ENCODE measurements at regions not wholly inside any gene's neighbourhood (a gene's known extent, or its start where the extent isn't known, plus 50 kb on each side); places are given as distances from the start of the nearest gene placed in this dataset.
A peak's percentile ranks its signal among the peaks of the same experiment; 100 is the strongest.
"Not testable (repeated sequence)": the region's sequence is repeated elsewhere in the genome, so short reads cannot be mapped to it uniquely, and the experiment has no call there.

DNA sequence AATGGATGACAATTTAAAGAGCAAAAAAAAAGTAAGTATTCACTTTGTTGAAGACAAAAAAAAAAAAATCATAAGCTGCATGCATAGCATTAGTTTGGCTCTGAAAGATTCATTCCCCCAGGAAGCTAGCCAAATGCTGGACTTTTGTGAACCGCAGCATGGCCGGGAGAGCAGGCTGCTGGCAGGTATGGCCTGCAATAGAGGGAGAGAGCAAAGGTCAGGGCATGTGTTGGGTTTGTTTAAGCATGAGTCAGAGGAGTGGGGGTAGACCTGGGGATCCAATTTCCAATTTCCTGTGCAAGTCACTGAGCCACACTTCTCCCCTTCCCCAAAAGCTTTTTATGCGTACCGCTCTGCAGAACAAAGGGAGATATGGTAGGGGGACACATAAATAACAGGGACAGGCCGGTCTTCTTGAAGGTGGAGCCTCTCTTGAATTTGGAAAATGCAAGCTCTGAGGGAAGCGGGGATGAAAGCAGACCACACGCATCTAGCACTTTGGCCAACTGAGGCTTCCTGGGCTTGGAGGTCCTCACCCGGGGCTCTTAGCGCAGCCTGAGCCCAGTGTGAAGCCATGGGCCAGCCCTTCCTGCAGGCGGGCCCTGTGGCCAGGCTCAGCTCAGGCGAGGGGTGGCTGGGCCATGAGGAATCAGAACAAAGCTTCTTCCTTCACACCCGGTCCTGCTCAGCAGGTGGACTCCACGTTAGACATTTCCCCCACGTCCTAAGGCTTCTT lies 171.1 kb downstream of the TOMM20 start:
- in situ Hi-C loops (cut with HindIII; ENCODE audit: low pct_unique_long_range_greater_than_20kb, low sequenced_read_pairs) = loop anchor here (25.0 kb wide), 2 partner anchors 245 to 345 kb away; partner anchors contain the start of gene IRF2BP2
- peak; percentile 94 for DNase-seq (ENCODE audit: low read depth)

- DNase-seq (ENCODE audit: low read depth) = no peak
- in situ Hi-C loops (cut with HindIII; ENCODE audit: low pct_unique_long_range_greater_than_20kb, low sequenced_read_pairs) = loop anchor here (25.0 kb wide), 2 partner anchors 245 to 345 kb away; partner anchors contain the start of gene IRF2BP2
Measured at GRCh38 chr1:234956821-234957329, 171.8 kb downstream of the TOMM20 start.

DNA sequence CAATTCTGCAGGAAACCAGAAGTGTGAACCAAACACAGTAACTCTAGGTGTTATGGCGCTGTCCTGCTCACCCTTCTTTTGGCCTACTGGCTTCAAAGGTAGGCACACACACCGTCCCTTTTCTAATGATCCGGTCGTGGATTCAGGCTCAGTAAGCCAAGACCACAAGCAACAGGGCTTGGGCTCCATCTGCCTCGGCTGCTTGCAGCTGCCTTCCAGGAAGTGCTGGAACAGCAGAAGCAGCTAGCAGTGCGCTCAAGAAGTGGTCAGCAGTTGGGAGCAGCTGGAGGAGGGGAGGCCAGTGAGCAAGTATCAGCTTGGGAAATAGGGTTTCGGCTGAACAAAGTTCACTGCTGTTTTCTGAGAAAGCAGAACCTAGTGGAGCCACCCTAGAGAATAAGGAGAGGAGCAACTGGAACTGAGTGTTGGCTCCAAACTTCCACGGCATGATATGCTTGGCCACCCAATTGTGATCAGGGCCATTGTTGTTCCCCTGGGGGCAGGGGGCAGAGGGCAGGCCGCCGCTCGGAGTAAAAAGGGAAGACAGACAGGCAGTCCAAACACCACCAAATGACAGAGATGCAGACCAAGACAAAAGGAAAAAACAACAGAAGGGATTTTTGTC lies 173.4 kb downstream of the TOMM20 start:
- in situ Hi-C loops (cut with HindIII; ENCODE audit: low pct_unique_long_range_greater_than_20kb, low sequenced_read_pairs) = loop anchor here (25.0 kb wide), 2 partner anchors 243 to 343 kb away; partner anchors contain the start of gene IRF2BP2
- DNase-seq (ENCODE audit: low read depth) = peak; percentile 71

DNA sequence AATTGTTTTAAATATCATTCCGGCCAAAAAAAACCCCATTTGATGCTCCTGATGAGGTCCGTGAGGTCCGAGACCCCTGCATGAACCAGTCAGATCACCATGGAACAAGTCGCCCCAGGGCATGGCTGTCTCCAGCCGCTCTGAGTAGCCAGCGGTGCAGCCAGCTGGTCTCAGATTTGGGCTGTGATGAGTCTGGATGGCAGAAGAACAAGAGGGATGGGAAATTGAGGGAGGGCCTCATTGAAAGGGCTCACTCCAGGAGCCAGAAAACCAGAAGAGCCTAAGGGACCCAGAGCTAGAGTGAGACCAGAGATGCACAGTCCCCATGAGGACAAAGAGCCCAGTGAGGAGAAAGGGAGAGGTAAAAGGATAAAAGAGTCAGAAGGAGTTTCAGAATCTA lies 174.0 kb downstream of the TOMM20 start:
- in situ Hi-C loops (cut with HindIII; ENCODE audit: low pct_unique_long_range_greater_than_20kb, low sequenced_read_pairs) = loop anchor here (25.0 kb wide), 2 partner anchors 242 to 342 kb away; partner anchors contain the start of gene IRF2BP2
- no peak for DNase-seq (ENCODE audit: low read depth)

DNA sequence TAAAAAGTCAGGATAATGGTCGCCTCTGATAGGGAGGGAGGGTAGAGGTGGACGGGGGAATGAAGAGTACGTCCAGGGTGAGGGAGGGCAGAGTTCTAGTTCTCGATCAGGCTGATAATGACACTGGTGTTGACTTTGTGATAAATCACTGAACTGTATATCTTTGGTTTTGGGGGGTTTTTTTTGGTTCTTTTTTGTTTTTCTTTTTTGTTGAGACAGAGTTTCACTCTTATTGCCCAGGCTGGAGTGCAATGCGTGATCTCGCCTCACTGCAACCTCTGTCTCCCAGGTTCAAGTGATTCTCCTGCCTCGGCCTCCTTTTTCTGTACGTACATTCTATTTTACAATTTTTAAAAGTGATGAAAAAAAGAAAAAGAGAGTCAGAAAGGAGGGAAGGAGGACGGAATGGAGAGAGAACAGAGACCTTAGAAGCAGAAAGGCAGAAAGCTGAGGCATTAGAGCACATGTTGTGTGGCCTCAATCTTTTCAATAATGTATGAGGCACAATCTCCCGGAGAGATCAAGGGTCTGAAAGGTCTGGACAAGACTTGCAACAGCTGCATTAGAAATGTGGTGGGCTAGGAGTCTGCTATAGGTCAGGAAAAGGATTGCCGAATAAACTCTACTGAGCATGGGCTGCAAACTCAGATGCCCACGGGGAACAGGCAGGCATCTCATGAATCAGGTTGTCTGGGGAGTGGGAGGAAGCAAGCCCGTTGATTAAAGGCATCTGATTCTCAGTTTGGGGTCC lies 174.8 kb downstream of the TOMM20 start:
- DNase-seq (ENCODE audit: low read depth) = no peak
- in situ Hi-C loops (cut with HindIII; ENCODE audit: low pct_unique_long_range_greater_than_20kb, low sequenced_read_pairs) = loop anchor here (25.0 kb wide), 2 partner anchors 242 to 342 kb away; partner anchors contain the start of gene IRF2BP2

GRCh38 chr1:234950598-234950997 lies 178.0 kb downstream of the TOMM20 start:
- in situ Hi-C loops (cut with HindIII; ENCODE audit: low pct_unique_long_range_greater_than_20kb, low sequenced_read_pairs) = loop anchor here (25.0 kb wide), 2 partner anchors 238 to 338 kb away; partner anchors contain the start of gene IRF2BP2

DNA sequence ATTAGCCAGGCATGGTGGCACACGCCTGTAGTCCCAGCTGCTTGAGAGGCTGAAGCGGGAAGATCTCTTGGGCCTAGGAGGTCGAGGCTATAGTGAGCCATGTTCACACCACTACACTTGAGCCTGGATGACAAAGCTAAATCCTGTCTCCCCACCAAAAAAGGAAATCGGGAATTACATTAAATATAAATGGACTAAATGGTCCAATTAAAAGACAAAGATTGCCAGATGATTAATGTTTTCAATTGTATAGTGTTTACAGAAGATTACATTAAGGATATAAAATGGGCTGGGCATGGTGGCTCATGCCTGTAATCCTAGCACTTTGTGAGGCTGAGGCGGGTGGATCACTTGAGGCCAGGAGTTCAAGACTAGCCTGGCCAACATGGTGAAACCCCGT lies 179.1 kb downstream of the TOMM20 start:
- DNase-seq (ENCODE audit: low read depth); in situ Hi-C loops (cut with HindIII; ENCODE audit: low pct_unique_long_range_greater_than_20kb, low sequenced_read_pairs): not testable (repeated sequence)

More at GRCh38 chr1:234950598-234950997, 178.0 kb downstream of the TOMM20 start:
- no peak for DNase-seq (ENCODE audit: low read depth)

- no peak for DNase-seq (ENCODE audit: low read depth)
- in situ Hi-C loops (cut with HindIII; ENCODE audit: low pct_unique_long_range_greater_than_20kb, low sequenced_read_pairs) = no loop called here
Measured at GRCh38 chr1:234944439-234945344, 183.9 kb downstream of the TOMM20 start.

DNA sequence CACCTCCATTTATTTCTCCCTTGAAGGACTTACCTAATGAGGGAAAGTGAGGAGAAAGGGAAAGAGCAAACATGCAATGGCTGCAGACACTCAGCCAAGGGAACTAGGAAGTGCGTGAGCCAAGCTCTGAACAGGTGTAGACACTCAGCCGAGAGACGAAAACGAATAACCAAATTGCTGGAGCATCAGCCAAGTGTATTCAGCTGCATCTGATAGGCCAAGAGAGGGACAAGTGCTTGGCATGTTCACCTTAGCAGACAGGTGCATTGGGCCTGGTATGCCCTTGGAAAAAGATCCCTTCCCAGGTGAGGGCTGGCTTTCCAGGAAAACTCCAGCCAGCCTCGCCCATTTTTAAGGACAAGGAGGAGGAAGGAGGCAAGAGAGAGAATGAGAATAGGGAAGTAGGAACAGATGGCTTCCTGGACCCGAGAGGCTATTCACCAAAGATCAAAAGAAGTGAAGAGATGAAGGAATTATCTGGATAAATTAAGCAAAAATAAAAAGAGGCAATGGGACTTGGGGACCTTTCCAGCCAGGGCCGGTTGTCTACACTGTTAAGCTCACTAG lies 184.7 kb downstream of the TOMM20 start:
- in situ Hi-C loops (cut with HindIII; ENCODE audit: low pct_unique_long_range_greater_than_20kb, low sequenced_read_pairs) = no loop called here

DNA sequence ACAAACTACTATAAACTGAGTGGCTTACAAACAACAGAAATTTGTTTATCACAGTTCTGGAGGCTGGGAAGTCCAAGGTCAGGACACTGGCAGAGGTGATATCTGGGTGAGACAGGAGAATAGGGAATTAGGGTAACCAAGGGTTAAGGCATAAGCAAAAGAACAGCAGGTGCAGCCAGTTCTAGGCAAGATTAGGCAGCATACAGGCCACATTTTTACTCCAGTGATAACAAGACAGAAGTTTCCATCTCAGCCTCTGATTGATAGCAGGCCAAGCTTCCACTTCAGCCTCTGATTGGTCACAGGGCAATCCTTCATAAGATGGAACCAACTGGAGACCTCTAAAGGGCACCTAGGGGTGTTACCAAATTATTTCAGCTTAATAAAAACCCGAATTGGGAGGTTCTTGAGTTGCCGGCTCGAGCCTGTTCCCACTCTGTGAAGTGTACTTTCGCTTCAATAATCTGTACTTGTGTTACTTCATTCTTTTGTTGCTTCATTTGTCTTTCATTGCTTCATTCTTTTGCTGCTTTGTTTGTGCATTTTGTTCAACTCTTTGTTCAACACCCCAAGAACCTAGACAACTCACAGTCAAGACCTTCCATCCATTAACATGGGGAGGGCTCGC lies 185.6 kb downstream of the TOMM20 start:
- in situ Hi-C loops (cut with HindIII; ENCODE audit: low pct_unique_long_range_greater_than_20kb, low sequenced_read_pairs) = no loop called here
- DNase-seq (ENCODE audit: low read depth) = no peak

More for the DNA sequence above, 184.7 kb downstream of the TOMM20 start:
- no peak for DNase-seq (ENCODE audit: low read depth)

GRCh38 chr1:234942012-234942332 lies 186.7 kb downstream of the TOMM20 start:
- no peak for DNase-seq (ENCODE audit: low read depth)
- in situ Hi-C loops (cut with HindIII; ENCODE audit: low pct_unique_long_range_greater_than_20kb, low sequenced_read_pairs) = no loop called here

- in situ Hi-C loops (cut with HindIII; ENCODE audit: low pct_unique_long_range_greater_than_20kb, low sequenced_read_pairs) = no loop called here
- no peak for DNase-seq (ENCODE audit: low read depth)
Measured at GRCh38 chr1:234941321-234942011, 187.2 kb downstream of the TOMM20 start.

- in situ Hi-C loops (cut with HindIII; ENCODE audit: low pct_unique_long_range_greater_than_20kb, low sequenced_read_pairs) = no loop called here
- DNase-seq (ENCODE audit: low read depth) = no peak
Measured at GRCh38 chr1:234940841-234941240, 187.8 kb downstream of the TOMM20 start.

DNA sequence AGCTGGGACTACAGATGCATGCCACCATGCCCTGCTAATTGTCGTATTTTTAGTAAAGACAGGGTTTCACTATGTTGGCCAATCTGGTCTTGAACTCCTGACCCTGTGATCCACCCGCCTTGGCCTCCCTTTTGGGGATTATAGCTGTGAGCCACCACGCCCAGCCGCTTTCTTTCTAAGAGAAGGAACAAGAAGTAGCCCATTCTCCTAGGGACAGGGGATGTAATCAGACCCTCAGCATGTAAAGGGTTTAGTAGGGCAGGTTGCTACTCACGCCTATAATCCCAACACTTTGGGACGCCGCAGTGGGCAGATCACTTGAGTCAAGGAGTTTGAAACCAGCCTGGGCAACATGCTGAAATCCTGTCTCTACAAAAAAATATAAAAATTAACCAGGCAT lies 189.7 kb downstream of the TOMM20 start:
- no peak for DNase-seq (ENCODE audit: low read depth)
- in situ Hi-C loops (cut with HindIII; ENCODE audit: low pct_unique_long_range_greater_than_20kb, low sequenced_read_pairs) = no loop called here

GRCh38 chr1:234938135-234938534 lies 190.5 kb downstream of the TOMM20 start:
- DNase-seq (ENCODE audit: low read depth) = no peak
- in situ Hi-C loops (cut with HindIII; ENCODE audit: low pct_unique_long_range_greater_than_20kb, low sequenced_read_pairs) = no loop called here

DNA sequence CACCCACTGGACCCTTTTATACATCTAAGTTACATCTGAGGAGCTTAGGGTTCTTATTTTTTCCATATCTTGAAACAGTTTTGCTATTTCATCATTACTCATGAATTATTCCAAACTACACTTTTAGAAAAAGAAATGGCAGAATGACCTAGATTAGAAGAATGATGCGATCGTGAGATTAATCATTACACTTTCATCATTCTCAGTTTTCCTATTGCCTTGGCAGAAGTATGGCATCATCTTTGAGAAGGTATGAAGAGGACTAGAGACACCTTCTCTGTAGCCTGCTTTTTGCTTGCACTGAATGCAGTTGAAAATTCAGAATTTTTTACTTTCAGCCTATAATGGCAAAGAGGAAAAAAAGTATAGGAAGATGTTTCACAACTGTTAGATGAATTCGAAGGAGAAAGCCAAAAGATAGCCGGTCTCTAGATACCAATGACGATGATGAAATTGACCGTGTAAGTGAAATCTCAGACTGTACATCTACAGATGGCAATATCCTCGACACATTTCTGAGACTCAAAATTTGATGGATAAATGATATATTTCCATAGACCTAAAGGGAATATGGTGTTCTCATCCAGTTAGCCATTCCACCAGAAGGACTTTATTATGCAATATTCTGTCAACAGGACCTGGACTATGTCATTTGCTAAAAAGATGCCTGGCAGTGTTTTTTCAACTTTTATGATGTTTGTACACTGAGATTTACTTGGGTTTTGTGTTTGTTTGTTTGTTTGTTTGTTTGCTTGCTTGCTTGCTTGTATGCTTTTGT lies 191.8 kb downstream of the TOMM20 start:
- in situ Hi-C loops (cut with HindIII; ENCODE audit: low pct_unique_long_range_greater_than_20kb, low sequenced_read_pairs) = no loop called here
- DNase-seq (ENCODE audit: low read depth) = no peak

All from Caki2 (cell line).